GDM1 (cell line): ENCODE measurements at regions not wholly inside any gene's neighbourhood (a gene's known extent, or its start where the extent isn't known, plus 50 kb on each side); places are given as distances from the start of the nearest gene placed in this dataset.
"Not testable (repeated sequence)": the region's sequence is repeated elsewhere in the genome, so short reads cannot be mapped to it uniquely, and the experiment has no call there.

ENCODE experiments used
- DNase-seq: peaks from one replicate; lab custom pipeline; 2025; lab: John Stamatoyannopoulos, UW

- no peak for DNase-seq
Observed at GRCh38 chr15:38961931-38962330, 397.3 kb upstream of the RASGRP1 start.

GRCh38 chr15:38972831-38973230 is 408.2 kb upstream of the RASGRP1 start:
- DNase-seq: no peak

DNA sequence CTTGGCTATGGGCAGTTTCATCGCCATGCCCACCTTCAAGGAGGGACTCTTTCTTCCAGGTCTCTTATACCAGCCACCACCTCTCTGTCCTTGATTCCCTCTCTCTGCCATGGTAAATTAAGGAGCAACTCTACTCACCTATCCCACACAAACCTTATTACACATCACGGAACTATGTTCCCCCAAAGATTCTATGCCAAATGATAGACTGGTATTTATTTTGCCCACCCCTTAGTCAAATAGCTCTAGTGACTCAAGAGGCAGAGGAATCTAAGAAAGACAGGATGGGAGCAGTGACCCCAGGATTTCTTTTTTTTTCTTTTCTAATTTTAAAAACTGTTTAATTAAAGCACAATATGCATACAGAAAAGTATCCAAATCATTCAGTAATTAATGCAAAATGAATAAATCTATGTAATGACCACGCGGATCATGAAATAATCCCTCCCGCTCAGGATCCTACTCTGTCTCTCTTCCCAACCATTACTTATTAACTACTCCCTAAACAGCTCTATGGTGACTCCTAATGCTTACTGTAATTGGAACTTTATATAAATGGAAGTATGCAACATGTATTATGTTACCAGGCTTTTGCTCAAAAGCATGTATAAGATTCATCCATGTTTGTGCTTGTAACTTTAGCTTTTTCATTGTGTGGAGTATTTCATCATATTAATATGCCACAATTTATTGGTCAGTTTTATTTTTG is 410.8 kb upstream of the RASGRP1 start:
- DNase-seq: no peak

DNA sequence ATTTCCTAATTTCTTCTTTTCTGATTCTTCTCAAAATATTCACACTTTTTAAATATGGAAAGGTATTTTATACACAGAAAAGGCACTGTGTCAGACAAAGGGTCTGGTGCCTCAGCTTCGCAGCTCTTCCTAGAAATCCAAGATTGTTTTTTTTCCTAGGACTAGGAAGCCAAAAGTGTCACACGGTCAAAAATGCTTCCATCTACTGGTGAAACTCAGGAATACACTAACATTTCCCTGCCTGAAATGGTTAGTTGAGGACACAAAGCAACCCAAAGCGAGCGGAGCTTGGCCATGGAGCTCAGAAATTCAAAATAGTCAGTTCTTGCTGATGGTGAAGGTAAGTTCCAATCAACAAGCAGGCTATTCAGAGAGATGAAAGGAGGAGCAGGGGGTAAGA is 426.5 kb upstream of the RASGRP1 start:
- DNase-seq: no peak

DNA sequence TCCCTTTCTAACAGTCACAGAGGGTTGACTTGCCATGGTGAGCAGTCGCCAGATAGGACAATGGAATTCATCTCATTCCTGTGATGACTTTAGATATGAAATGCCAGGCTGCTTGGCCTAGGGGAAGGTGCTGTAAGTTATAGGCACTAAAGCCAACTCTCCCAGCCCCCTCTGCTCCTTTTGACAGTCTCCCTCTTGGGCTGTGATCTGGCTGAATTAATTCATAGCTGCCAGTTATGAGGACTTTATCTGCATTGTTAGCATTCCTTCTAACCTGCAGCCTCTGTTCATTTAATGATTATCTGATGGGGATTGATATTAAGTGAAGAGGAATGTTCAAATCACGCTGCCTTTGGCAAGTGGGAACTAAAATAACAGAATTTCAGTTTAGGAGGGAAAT is 427.1 kb upstream of the RASGRP1 start:
- no peak for DNase-seq

GRCh38 chr15:38992506-38992905 is 427.9 kb upstream of the RASGRP1 start:
- DNase-seq: no peak

DNA sequence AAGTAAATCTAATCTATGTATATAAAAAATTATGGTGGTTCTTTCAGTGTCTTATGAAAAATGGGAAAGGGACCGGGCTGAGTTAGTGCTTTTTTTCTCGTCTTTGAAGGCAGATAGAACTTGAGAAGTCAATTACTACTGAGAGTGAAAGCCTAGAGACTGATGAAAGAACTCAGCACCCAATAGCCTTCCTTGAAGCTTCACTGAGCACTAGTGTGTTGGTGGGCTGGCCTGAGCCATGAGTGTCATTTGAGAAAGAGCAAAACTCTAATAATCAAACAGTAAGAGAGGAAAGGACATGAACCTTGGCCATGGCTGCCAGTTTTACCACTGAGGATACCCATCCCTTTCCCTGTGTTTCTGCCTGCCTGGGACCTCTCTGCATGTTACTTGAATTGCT is 428.3 kb upstream of the RASGRP1 start:
- DNase-seq: no peak

DNA sequence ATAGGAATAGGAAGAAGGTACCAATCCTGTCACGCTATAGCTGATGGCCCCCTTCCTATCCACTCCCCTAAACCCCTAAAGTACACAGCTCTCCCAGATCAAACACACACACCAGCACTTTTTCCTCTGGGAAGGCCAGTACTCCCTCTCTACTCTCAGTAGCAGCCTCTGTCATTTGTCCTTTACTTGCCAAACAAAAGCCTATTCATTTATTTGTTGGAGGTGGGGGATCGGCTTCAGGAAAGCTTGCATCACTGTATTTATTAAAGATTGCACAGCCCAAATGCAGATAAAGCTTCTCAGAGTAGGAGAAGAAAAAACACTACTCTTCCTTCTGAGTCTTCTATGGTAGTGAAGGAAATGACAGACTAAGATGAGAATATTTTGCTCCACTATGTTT is 429.7 kb upstream of the RASGRP1 start:
- DNase-seq: no peak

DNA sequence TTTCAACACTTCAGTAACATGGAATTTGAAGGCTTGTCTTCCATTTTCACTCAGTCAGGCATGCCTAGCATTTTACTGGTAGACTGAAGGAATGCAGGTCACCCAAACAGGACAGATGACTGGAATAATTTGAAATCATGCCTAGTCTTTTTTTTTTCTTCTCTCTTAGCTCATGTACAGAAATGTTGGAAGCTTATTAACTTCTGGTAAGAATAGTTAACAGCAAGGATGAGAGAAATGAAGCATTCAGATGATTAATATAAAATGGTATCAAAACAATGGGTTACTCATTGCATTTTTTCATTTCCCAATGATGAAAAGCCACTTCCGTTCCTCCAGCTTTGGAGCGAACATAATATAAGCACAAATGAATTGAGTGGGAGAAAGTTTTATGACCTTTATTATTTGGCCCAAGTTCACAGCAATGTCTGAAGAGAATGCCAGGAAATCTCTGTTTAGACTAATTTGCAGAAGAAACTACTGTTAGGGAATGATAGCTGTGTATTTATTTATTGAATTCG is 431.6 kb upstream of the RASGRP1 start:
- DNase-seq: no peak

- no peak for DNase-seq
Observed at GRCh38 chr15:38997841-38998240, 433.2 kb upstream of the RASGRP1 start.

DNA sequence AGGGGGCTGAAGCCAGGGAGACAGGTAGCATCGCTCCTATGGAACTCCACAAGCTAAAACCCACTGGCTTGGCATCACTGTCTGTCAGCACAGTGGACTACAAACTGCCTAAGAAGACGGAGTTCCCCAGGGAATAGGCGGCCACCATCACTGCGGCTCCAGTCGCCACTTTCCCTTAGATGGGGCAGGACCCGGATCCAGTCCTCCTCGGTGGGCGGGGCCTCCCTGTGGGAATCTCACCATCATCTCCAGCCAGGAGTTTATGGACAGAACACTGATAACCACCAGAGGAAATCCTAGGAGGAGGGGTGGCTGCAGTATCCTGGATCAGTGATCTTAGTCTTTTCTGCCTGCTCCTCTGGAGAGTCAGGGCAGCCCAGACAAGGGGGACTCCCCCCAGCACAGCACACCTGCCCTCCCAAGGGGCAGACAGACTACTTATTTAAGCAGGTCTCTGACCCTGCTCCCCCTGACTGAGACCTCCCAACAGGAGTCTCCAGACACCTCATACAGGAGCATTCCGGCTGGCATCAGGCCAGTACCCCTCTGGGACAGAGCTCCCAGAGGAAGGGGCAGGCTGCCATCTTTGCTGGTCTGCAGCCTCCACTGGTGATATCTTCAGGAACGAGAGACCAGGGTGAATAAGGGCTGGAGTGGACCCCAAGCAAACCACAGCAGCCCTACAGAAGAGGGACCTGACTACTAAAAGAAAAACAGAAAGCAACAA is 435.6 kb upstream of the RASGRP1 start:
- DNase-seq: no peak

GRCh38 chr15:39009740-39010139 is 445.1 kb upstream of the RASGRP1 start:
- DNase-seq: no peak

GRCh38 chr15:39011066-39011465 is 446.5 kb upstream of the RASGRP1 start:
- not testable (repeated sequence) for DNase-seq

DNA sequence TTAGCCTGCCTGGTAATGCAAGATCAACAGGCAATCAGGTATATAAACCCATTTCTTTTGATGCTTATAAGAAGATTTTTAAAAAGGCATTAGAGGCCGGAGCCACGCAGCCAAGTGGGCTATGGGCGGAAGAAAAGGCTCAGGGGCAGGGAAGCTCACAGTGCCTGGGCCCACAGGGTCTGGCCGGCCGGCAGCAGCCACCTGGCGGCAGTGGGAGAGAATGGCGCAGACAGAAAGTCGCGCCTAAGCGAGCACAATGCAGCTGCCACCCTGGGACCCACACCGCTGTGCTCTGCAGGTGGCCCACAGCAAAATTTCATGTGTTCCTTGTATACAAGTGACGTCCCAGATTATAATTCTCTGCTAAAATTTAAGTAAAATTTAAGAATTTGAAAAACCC is 448.6 kb upstream of the RASGRP1 start:
- DNase-seq: no peak

DNA sequence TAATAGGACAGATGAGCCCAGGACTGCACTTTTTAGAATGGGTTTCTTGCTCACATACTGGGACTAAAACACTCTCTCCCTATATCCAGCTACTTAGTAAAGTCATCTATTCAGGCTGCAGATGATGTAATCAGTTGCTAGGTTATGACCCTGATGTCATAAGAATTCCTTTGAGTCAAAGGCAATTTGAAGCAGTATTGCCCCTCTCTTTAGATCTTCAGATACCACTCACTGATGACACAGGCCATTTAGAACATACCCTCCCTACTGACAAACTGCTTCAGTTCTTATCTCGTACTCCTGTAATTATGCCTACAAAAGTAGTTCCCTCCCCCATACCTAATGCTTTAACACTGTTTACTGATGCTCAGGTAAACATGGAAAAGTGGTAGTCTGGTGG is 450.1 kb upstream of the RASGRP1 start:
- DNase-seq: no peak

DNA sequence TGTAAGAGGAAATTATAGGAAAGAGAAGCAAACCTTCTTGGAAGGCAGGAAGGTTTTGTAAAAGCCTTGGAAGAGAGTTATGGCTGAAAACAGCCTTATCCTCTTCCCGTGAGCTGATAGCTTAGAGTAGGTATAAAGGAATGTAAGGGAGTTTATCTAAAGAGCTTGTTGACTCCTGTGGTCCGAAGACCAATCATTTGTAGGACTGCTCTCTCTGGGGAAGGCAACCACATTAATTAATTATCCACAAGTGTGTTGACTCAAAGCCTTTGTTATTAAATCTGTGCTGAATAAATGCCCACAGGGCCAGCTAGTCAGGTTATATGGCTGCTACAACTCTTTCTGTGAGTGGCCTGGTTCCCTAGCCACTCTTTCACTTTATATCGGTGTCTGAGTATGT is 452.1 kb upstream of the RASGRP1 start:
- DNase-seq: no peak

- no peak for DNase-seq
Observed at GRCh38 chr15:39018966-39019365, 454.4 kb upstream of the RASGRP1 start.

GRCh38 chr15:39021341-39021740 is 456.7 kb upstream of the RASGRP1 start:
- DNase-seq: no peak

DNA sequence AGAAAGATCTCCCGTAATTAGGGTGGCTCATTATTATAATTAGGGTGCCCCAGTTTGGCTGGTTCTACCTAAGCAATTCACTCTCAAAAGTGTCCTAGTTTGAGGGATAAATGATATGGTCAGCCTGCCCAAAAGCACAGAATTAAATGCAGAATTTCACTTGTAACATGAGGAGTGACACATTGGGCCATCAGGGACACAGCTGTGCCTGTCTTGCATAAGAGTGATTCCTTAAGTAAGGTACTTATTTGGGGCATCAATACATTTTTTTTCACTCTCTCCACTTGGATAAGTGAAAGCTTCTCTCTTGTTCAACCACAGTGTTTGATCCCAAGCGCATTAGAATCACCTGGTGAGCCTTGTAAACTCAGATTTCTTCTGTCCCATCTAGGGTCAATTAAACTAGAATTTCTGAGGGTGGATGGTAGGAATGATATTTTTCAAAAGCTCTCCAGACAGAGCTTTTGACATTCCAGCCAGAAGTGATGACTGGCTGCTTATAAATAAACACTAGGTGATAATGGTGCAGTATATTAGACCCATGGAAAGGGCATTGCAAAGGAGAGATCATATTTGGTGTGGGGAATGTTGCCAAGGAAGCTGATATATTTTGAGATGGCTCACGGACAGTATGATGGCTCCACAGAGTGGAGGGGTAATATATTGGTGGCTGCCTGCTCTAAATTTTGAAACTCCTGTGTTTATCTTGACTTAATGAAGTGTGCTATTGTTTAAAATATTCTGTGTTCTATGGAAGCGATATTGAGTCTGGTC is 458.1 kb upstream of the RASGRP1 start:
- DNase-seq: no peak

- no peak for DNase-seq
Observed at GRCh38 chr15:39025321-39025720, 460.7 kb upstream of the RASGRP1 start.

DNA sequence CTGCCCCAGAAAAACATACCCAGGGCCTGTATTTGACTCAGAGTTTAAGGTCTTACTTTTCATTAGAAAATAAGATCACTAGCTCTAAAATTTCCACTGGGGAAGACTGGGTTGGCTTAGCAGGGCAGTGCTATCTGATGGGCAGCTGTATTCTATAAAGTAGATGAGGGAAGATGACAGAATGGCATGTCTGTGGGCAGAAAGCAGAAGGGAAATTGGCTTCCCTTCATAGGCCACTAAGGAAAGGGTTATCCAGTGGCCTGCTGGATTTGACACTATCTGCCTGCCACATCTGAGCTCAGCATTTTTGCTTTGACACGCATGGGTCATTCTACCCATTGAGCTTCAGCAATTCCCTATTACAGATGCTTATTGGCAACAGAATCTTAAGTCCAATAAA is 461.3 kb upstream of the RASGRP1 start:
- DNase-seq: no peak

DNA sequence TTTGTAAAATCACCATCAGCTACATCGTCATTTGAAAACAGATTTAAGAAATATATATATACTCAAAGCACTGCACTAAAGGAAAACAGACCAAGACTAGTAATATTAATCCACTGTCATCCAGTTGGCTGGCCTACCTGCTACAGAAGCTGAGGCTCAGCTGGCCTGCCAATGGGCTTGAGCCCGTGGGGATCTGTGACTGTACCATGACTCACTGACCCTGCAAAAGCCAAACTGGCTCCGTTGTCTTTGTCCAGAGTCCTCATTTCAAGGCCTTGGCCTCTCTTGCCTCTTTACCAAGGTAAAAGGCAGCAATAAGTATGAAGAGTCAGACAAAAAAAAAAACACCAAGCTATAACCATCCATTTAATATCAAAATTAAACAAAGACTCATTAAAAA is 463.5 kb upstream of the RASGRP1 start:
- DNase-seq: no peak

GRCh38 chr15:39029741-39030140 is 465.1 kb upstream of the RASGRP1 start:
- no peak for DNase-seq
